K562 (cell line): ENCODE measurements at regions not wholly inside any gene's neighbourhood (a gene's known extent, or its start where the extent isn't known, plus 50 kb on each side); places are given as distances from the start of the nearest gene placed in this dataset.

Experiments used
- ATAC-seq: fragments of 200-7000 bp; cut with Tn5 transposase; 3 replicates; pipeline ENCODE4 v1.9.1; 2020; ENCODE audit warnings: moderate library complexity
- BruUV-seq: library from RNA; stranded (reverse); fragments of 400-500 nt; replicated peaks from 2 replicates; lab custom pipeline; 2021; lab: Mats Ljungman, UMichigan
- CTCF ChIA-PET: fragments of 300-600 bp; formaldehyde crosslinking; extraction: SDS; loops from one replicate; lab custom pipeline; 2021; ENCODE audit warnings: low intra/inter-chr PET ratio; lab: Yijun Ruan, JAX
- POLR2A ChIA-PET: fragments of 300-600, 350-650 bp; sonication (Branson Sonifier 250); formaldehyde crosslinking; extraction: SDS; loops from one replicate; lab custom pipeline; 2021; ENCODE audit warnings: antibody characterized with exemption, inconsistent platforms; lab: Yijun Ruan, JAX
- DNase-seq, 4 experiments: peaks; one replicate each; pipeline versions ENCODE4 v3.0.0 to v3.0.0-alpha.2; 2011 to 2018; ENCODE audit warnings: low spot score in 3 of 4, mixed read lengths in 3 of 4; ENCODE audit errors: extremely low read depth in 1 of 4
- FAIRE-seq: peaks from 2 replicates; lab custom pipeline; 2011; peaks lifted over from hg19 to GRCh38; lab: Jason Lieb, UNC
- H2AFZ ChIP-seq: 2 replicates; pipeline ENCODE4 v1.6.0; 2011; ENCODE audit warnings: low read depth, low read length, control low read depth, inconsistent platforms
- H3K27ac ChIP-seq: fragments of 200-600 bp; 3 replicates; pipeline ENCODE4 v1.8.0; 2011; ENCODE audit warnings: low read depth, mild to moderate bottlenecking, control low read depth, inconsistent platforms, low read length, moderate library complexity, mixed read lengths; ENCODE audit errors: extremely low read depth
- H3K27me3 ChIP-seq, 2 experiments: fragments of 300-600 bp in 1 of 2; 2 replicates in 1 of 2; 3 replicates in 1 of 2; pipeline versions ENCODE4 v1.6.0 to v1.8.0; 2011; ENCODE audit warnings: inconsistent platforms in 2 of 2, low read length in 2 of 2, mild to moderate bottlenecking in 1 of 2, mixed read lengths in 1 of 2, moderate library complexity in 1 of 2; ENCODE audit not compliant: control insufficient read depth in 2 of 2, insufficient read depth in 2 of 2
- H3K36me3 ChIP-seq: fragments of 300-600 bp; 3 replicates; pipeline ENCODE4 v1.8.0; 2011; ENCODE audit warnings: mild to moderate bottlenecking, low read length, inconsistent platforms; ENCODE audit not compliant: control insufficient read depth, insufficient read depth
- H3K4me1 ChIP-seq, 2 experiments: fragments of 200-600 bp in 1 of 2; replicated peaks in 1 of 2; 2 replicates in 1 of 2; 3 replicates in 1 of 2; pipeline versions ENCODE4 v1.5.1 to v1.8.0; 2011; ENCODE audit warnings: inconsistent platforms in 2 of 2, low read length in 2 of 2, mild to moderate bottlenecking in 1 of 2, mixed read lengths in 1 of 2, moderate library complexity in 1 of 2; ENCODE audit not compliant: control insufficient read depth in 2 of 2, insufficient read depth in 2 of 2
- H3K4me2 ChIP-seq: 2 replicates; pipeline ENCODE4 v1.6.1; 2011; ENCODE audit warnings: low read length, control low read depth, inconsistent platforms, mixed read lengths; ENCODE audit not compliant: insufficient read depth
- H3K4me3 ChIP-seq: fragments of 200-600 bp; sonication (generic), shearing (Covaris generic); 2 replicates; pipeline ENCODE4 v1.5.1; 2016; ENCODE audit warnings: control low read depth, inconsistent platforms
- H3K79me2 ChIP-seq: fragments of 200-600 bp; 3 replicates; pipeline ENCODE4 v1.8.0; 2011; ENCODE audit warnings: low read length, inconsistent platforms; ENCODE audit not compliant: control insufficient read depth, insufficient read depth
- H3K9ac ChIP-seq, 2 experiments: 2 replicates each; pipeline versions ENCODE4 v1.6.0 to v1.6.1; 2011; ENCODE audit warnings: low read depth in 2 of 2, low read length in 2 of 2, control low read depth in 1 of 2, inconsistent platforms in 1 of 2, mild to moderate bottlenecking in 1 of 2, mixed read lengths in 1 of 2; ENCODE audit not compliant: insufficient read depth in 1 of 2
- H3K9me1 ChIP-seq: one replicate; pipeline ENCODE4 v1.6.0; 2011; ENCODE audit warnings: inconsistent platforms, mild to moderate bottlenecking, low read length, moderate library complexity; ENCODE audit not compliant: control insufficient read depth, insufficient read depth
- H3K9me3 ChIP-seq: replicated peaks from 2 replicates; pipeline ENCODE4 v1.5.1; 2011; ENCODE audit warnings: low read depth, low read length, inconsistent platforms; ENCODE audit not compliant: control insufficient read depth, insufficient read depth
- H4K20me1 ChIP-seq: replicated peaks from 2 replicates; pipeline ENCODE4 v1.6.1; 2011; ENCODE audit warnings: low read length, inconsistent platforms, mixed read lengths; ENCODE audit not compliant: control insufficient read depth, insufficient read depth
- KAT7 ChIP-seq: sonication (generic); formaldehyde crosslinking; IDR thresholded peaks from 2 replicates; pipeline ENCODE4 v1.8.0; 2022; ENCODE audit warnings: missing genetic modification reagents, mild to moderate bottlenecking, borderline replicate concordance
- MECOM ChIP-seq: fragments of 250-450 bp; sonication (Bioruptor Pico); IDR thresholded peaks from 2 replicates; pipeline ENCODE4 v1.8.0; 2022; ENCODE audit warnings: inconsistent platforms
- MGA ChIP-seq: fragments of 450-650 bp; IDR thresholded peaks from 2 replicates; pipeline ENCODE4 v1.6.1; 2016; ENCODE audit warnings: mild to moderate bottlenecking, moderate library complexity
- THRA ChIP-seq: fragments of 450-650 bp; IDR thresholded peaks from 2 replicates; pipeline ENCODE4 v1.6.1; 2017; ENCODE audit warnings: mild to moderate bottlenecking, moderate library complexity
- TRIM28 ChIP-seq: fragments of 450-650 bp; IDR thresholded peaks from 2 replicates; pipeline ENCODE4 v1.6.1; 2017
- ZBED1 ChIP-seq: IDR thresholded peaks from 2 replicates; pipeline ENCODE4 v1.6.1; 2014
- ZFPM2 ChIP-seq: fragments of 250-450 bp; sonication (Bioruptor Pico); IDR thresholded peaks from 2 replicates; pipeline ENCODE4 v1.5.1; 2022; ENCODE audit warnings: mild to moderate bottlenecking
- ZNF184 ChIP-seq: sonication (generic); formaldehyde crosslinking; IDR thresholded peaks from 2 replicates; pipeline ENCODE4 v1.5.0; 2020; ENCODE audit warnings: missing genetic modification reagents
- WGBS: fragments of 100-300 bp; shearing (Covaris generic); methylation state at CpG from one replicate; pipeline ENCODE4 v1.1.6; 2016; ENCODE audit warnings: low coverage, mixed read lengths; ENCODE audit not compliant: insufficient coverage; ENCODE audit errors: missing lambda C conversion rate; 5-methylcytosine and 5-hydroxymethylcytosine counted together
- in situ Hi-C: fragments of 300-500 bp; cut with MboI; formaldehyde crosslinking; loops from 4 replicates; pipeline ENCODE4 v1.15.0; 2018; ENCODE audit warnings: inconsistent platforms, mixed read lengths
- intact Hi-C: fragments of 100-400 bp; cut with micrococcal nuclease; formaldehyde crosslinking; loops from 2 replicates; pipeline ENCODE4 v1.14.2; 2022

GRCh38 chr13:73754241-73754640 is 380.0 kb downstream of the KLF12 start:
- Histone ChIP-seq H3K36me3 (no peaks in the 10 kb centered on the region), H3K9ac (no peak overlapping the region), H3K27ac (no peak overlapping the region), H3K79me2 (no peaks in the 10 kb centered on the region), H3K9me3 (no peaks in the 10 kb centered on the region), H3K27me3 (no peaks in the 10 kb centered on the region), H2AFZ (no peak overlapping the region), H3K4me1 (no peaks in the 10 kb centered on the region), H3K9me1 (no peaks in the 10 kb centered on the region), H3K4me2 (no peak overlapping the region), H4K20me1 (no peaks in the 10 kb centered on the region), H3K4me3 (no peak overlapping the region)
- BruUV-seq: no TSS peak
- 0% methylated on average over 4 of the region's 4 CpGs for WGBS
- intact Hi-C loops: loop anchor here (1.0 kb wide), 2 partner anchors 1465 to 1504 kb away; no protein-coding TSS in a partner anchor
- no peak for DNase-seq
- ATAC-seq: no peak
- in situ Hi-C loops: loop anchor here (25.0 kb wide), 1 partner anchor 1483 kb away; no protein-coding TSS in a partner anchor
- ChIA-PET POLR2A (no interaction called here), CTCF (interaction anchor here (0.5 kb wide), 1 partner anchor 14 kb away, joined by 3 read pairs; no protein-coding TSS in a partner anchor)
- FAIRE-seq: no peak
- TF ChIP-seq ZBED1 (no peak), ZNF184 (CRISPR knock-in tag) (no peak), ZFPM2 (CRISPR knock-in tag) (no peak), MECOM (CRISPR knock-in tag) (no peak), MGA (no peak), THRA (no peak), KAT7 (CRISPR knock-in tag) (no peak), TRIM28 (no peak)
